WTC11 (cell line): ENCODE measurements at regions not wholly inside any gene's neighbourhood (a gene's known extent, or its start where the extent isn't known, plus 50 kb on each side); places are given as distances from the start of the nearest gene placed in this dataset.

ENCODE experiments used
- ATAC-seq: fragments of 200-7000 bp; cut with Tn5 transposase; 2 replicates; pipeline ENCODE4 v1.10.0; 2021; ENCODE audit warnings: mild to moderate bottlenecking, moderate library complexity
- CTCF ChIA-PET: fragments of 300-600 bp; sonication (Branson Sonifier 250); formaldehyde crosslinking; loops from one replicate; lab custom pipeline; 2021; ENCODE audit warnings: antibody characterized with exemption; lab: Charles Lee
- POLR2A ChIA-PET: fragments of 350-600 bp; sonication (Branson Sonifier 250); formaldehyde crosslinking; loops from one replicate; lab custom pipeline; 2021; ENCODE audit warnings: antibody characterized with exemption; lab: Charles Lee
- DNase-seq: peaks from one replicate; pipeline ENCODE4 v3.0.0; 2021; ENCODE audit warnings: low spot score
- H3K27ac Mint-ChIP-seq: 2 replicates; pipeline ENCODE4 v1.8.0; 2021; ENCODE audit warnings: mixed read lengths
- H3K27me3 Mint-ChIP-seq: 2 replicates; pipeline ENCODE4 v1.8.0; 2021; ENCODE audit warnings: low read depth, mild to moderate bottlenecking, moderate library complexity, mixed read lengths
- H3K36me3 Mint-ChIP-seq: 2 replicates; pipeline ENCODE4 v1.8.0; 2021; ENCODE audit warnings: mixed read lengths
- H3K4me1 Mint-ChIP-seq: 2 replicates; pipeline ENCODE4 v1.8.0; 2022; ENCODE audit warnings: mixed read lengths
- H3K4me3 Mint-ChIP-seq: 2 replicates; pipeline ENCODE4 v1.8.0; 2021; ENCODE audit warnings: mild to moderate bottlenecking, moderate library complexity, mixed read lengths
- H3K9me3 Mint-ChIP-seq: 2 replicates; pipeline ENCODE4 v1.8.0; 2021; ENCODE audit warnings: mixed read lengths
- AR ChIP-seq: fragments of 250-450 bp; sonication (Bioruptor Pico); IDR thresholded peaks from 2 replicates; pipeline ENCODE4 v1.9.0; 2021; ENCODE audit warnings: mild to moderate bottlenecking
- CREM ChIP-seq: sonication (generic); formaldehyde crosslinking; IDR thresholded peaks from 2 replicates; pipeline ENCODE4 v1.8.1; 2022; ENCODE audit warnings: mild to moderate bottlenecking, missing genetic modification reagents, moderate library complexity
- EMX1 ChIP-seq: fragments of 250-450 bp; sonication (Bioruptor Pico); IDR thresholded peaks from 2 replicates; pipeline ENCODE4 v1.8.0; 2021; ENCODE audit warnings: mild to moderate bottlenecking
- ERG ChIP-seq: fragments of 250-450 bp; sonication (Bioruptor Pico); IDR thresholded peaks from 2 replicates; pipeline ENCODE4 v1.8.0; 2021; ENCODE audit warnings: mild to moderate bottlenecking
- ESRRA ChIP-seq: sonication (generic); formaldehyde crosslinking; IDR thresholded peaks from 2 replicates; pipeline ENCODE4 v1.8.1; 2022; ENCODE audit warnings: mild to moderate bottlenecking, missing genetic modification reagents, borderline replicate concordance
- GABPB1 ChIP-seq: sonication (generic); formaldehyde crosslinking; IDR thresholded peaks from 2 replicates; pipeline ENCODE4 v1.8.1; 2023; ENCODE audit warnings: mild to moderate bottlenecking, missing genetic modification reagents
- GRHL2 ChIP-seq: fragments of 250-450 bp; sonication (Bioruptor Pico); IDR thresholded peaks from 2 replicates; pipeline ENCODE4 v1.8.0; 2022; ENCODE audit warnings: mild to moderate bottlenecking, moderate library complexity; ENCODE audit not compliant: insufficient replicate concordance, severe bottlenecking
- KAT7 ChIP-seq: sonication (generic); formaldehyde crosslinking; IDR thresholded peaks from 2 replicates; pipeline ENCODE4 v1.8.1; 2023; ENCODE audit warnings: missing genetic modification reagents, mild to moderate bottlenecking, borderline replicate concordance
- MAX ChIP-seq: sonication (generic); formaldehyde crosslinking; IDR thresholded peaks from 2 replicates; pipeline ENCODE4 v1.8.0; 2022; ENCODE audit warnings: mild to moderate bottlenecking, missing genetic modification reagents
- NFE2L1 ChIP-seq: sonication (generic); formaldehyde crosslinking; IDR thresholded peaks from 2 replicates; pipeline ENCODE4 v1.8.1; 2023; ENCODE audit warnings: missing genetic modification reagents
- NFYB ChIP-seq: sonication (generic); formaldehyde crosslinking; conservative IDR thresholded peaks from 2 replicates; pipeline ENCODE4 v1.8.0; 2022; ENCODE audit warnings: low read depth, missing genetic modification reagents
- PRRX2 ChIP-seq: fragments of 250-450 bp; sonication (Bioruptor Pico); IDR thresholded peaks from 2 replicates; pipeline ENCODE4 v1.8.0; 2021; ENCODE audit warnings: mild to moderate bottlenecking
- SMAD3 ChIP-seq: sonication (generic); formaldehyde crosslinking; IDR thresholded peaks from 2 replicates; pipeline ENCODE4 v1.8.0; 2022; ENCODE audit warnings: missing genetic modification reagents, mild to moderate bottlenecking, borderline replicate concordance
- SP1 ChIP-seq: sonication (generic); formaldehyde crosslinking; conservative IDR thresholded peaks from 2 replicates; pipeline ENCODE4 v1.8.1; 2022; ENCODE audit warnings: missing genetic modification reagents
- STAT6 ChIP-seq: sonication (generic); formaldehyde crosslinking; conservative IDR thresholded peaks from 2 replicates; pipeline ENCODE4 v1.8.1; 2023; ENCODE audit warnings: mild to moderate bottlenecking, low read depth, missing genetic modification reagents, moderate library complexity
- USF1 ChIP-seq: sonication (generic); formaldehyde crosslinking; IDR thresholded peaks from 2 replicates; pipeline ENCODE4 v1.8.0; 2022; ENCODE audit warnings: mild to moderate bottlenecking, missing genetic modification reagents
- ZNF138 ChIP-seq: sonication (generic); formaldehyde crosslinking; conservative IDR thresholded peaks from 2 replicates; pipeline ENCODE4 v1.8.1; 2022; ENCODE audit warnings: mild to moderate bottlenecking, moderate library complexity, missing genetic modification reagents
- ZNF532 ChIP-seq: fragments of 250-450 bp; sonication (Bioruptor Pico); IDR thresholded peaks from 2 replicates; pipeline ENCODE4 v1.9.0; 2021; ENCODE audit warnings: mild to moderate bottlenecking, borderline replicate concordance
- ZNF671 ChIP-seq: fragments of 250-450 bp; sonication (Bioruptor Pico); IDR thresholded peaks from 2 replicates; pipeline ENCODE4 v1.8.0; 2021; ENCODE audit warnings: mild to moderate bottlenecking

- POLR2A ChIA-PET = no interaction called here
- Mint-ChIP-seq H3K9me3 (peaks cover 71% of the 10 kb centered on the region), H3K27me3 (peaks cover 7% of the 10 kb centered on the region)
Observed at GRCh38 chr1:30145723-30146303, 577.6 kb downstream of the MATN1 start.

GRCh38 chr1:30144831-30145230 lies 578.6 kb downstream of the MATN1 start:
- H3K4me3 Mint-ChIP-seq = no peak overlapping the region
- peaks cover 4% of the 10 kb centered on the region for H3K4me1 Mint-ChIP-seq
- ChIA-PET POLR2A (no interaction called here), CTCF (no interaction called here)
- peaks cover 7% of the 10 kb centered on the region for H3K27me3 Mint-ChIP-seq
- H3K9me3 Mint-ChIP-seq = peaks cover 68% of the 10 kb centered on the region
- no peak for DNase-seq
- no peak for ATAC-seq
- peaks cover 14% of the 10 kb centered on the region for H3K36me3 Mint-ChIP-seq
- H3K27ac Mint-ChIP-seq = no peak overlapping the region
- TF ChIP-seq CREM (CRISPR knock-in tag) (no peak), NFYB (CRISPR knock-in tag) (no peak), SMAD3 (no peak), USF1 (CRISPR knock-in tag) (no peak), KAT7 (CRISPR knock-in tag) (no peak), MAX (CRISPR knock-in tag) (no peak), ERG (CRISPR knock-in tag) (no peak), STAT6 (no peak)

More at GRCh38 chr1:30145723-30146303, 577.6 kb downstream of the MATN1 start:
- Mint-ChIP-seq H3K4me3 (no peak overlapping the region), H3K27ac (no peak overlapping the region), H3K36me3 (peaks cover 18% of the 10 kb centered on the region), H3K4me1 (peaks cover 4% of the 10 kb centered on the region)
- TF ChIP-seq GABPB1 (CRISPR knock-in tag) (no peak), CREM (CRISPR knock-in tag) (no peak), ZNF532 (CRISPR knock-in tag) (no peak), PRRX2 (no peak), EMX1 (no peak), GRHL2 (CRISPR knock-in tag) (no peak), SP1 (CRISPR knock-in tag) (no peak), NFE2L1 (CRISPR knock-in tag) (no peak), ZNF671 (no peak), ESRRA (CRISPR knock-in tag) (no peak), AR (no peak), ZNF138 (CRISPR knock-in tag) (no peak)
- ATAC-seq = no peak
- DNase-seq = no peak
- CTCF ChIA-PET = no interaction called here
